Activated CD4-positive, alpha-beta T cell treated with anti-CD3 and anti-CD28 coated beads, Interleukin-2, amount 50 U/mL, for 24 hours (primary cell): ENCODE measurements at regions not wholly inside any gene's neighbourhood (a gene's known extent, or its start where the extent isn't known, plus 50 kb on each side); places are given as distances from the start of the nearest gene placed in this dataset.

Experiments used
- DNase-seq, 2 donors: peaks; one replicate each; pipeline ENCODE4 v3.0.0-alpha.2; 2020; ENCODE audit warnings: low read depth in 1 of 2, low spot score in 1 of 2

GRCh38 chr4:181909368-181909767 lies 333.8 kb upstream of the TENM3 start:
- DNase-seq: no peak

DNA sequence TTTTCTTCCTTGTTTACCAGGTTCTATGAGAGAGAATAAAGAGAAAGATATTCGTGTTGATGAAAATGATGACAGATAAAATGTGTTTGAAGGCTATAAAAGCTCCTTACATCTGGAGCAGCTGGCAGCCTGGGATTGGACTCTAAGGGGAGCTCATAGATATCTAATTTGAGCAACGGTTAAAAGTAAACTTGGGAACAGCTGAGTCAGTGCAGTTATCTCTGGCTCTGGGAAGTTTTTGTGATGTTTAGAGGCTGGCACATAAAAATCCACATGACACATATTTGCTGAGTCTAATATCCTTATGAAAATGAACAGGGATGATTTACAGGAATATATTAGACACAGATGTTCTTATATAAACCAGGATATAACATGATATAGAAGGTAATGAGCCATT lies 331.8 kb upstream of the TENM3 start:
- DNase-seq: no peak

DNA sequence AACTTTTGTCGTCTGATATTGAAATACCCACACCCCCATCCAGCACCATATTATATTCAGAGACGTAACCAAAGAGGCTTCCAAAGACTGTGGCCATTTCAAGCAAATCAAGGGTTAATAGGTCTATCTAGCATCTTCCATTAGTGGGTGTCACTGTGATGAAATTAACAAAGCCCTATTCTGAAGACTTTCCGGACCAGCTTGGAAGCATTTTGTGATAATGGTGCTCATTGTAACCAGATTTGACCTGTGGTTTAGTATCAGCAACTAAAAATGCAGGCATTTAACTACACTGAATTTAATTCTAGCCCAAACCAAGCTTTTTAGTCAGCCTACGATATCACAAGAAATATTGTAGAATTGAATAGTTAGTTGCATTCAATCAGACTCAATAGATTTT lies 309.7 kb upstream of the TENM3 start:
- no peak for DNase-seq

GRCh38 chr4:181938631-181939030 lies 304.6 kb upstream of the TENM3 start:
- DNase-seq: no peak

GRCh38 chr4:181939199-181939945 lies 303.8 kb upstream of the TENM3 start:
- no peak for DNase-seq

- no peak for DNase-seq
Observed at GRCh38 chr4:181944527-181944926, 298.7 kb upstream of the TENM3 start.

DNA sequence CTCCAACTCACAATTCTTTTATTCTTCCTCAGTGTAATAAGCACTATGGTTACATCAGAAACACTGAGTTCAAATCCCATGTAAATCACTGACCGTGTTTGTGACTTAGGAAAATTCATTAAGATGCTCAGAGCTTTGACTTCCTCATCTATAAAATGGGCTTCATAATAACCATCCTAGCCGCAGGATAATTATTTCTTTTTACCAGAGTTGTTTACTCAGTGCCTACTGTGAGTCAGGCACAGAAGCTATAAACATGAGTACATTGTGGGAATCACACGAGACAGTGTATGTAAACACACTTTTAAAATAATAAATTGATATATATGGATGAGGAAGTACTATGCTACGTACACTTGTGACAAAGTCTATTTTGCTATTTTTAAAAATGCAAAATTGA lies 296.3 kb upstream of the TENM3 start:
- no peak for DNase-seq

DNA sequence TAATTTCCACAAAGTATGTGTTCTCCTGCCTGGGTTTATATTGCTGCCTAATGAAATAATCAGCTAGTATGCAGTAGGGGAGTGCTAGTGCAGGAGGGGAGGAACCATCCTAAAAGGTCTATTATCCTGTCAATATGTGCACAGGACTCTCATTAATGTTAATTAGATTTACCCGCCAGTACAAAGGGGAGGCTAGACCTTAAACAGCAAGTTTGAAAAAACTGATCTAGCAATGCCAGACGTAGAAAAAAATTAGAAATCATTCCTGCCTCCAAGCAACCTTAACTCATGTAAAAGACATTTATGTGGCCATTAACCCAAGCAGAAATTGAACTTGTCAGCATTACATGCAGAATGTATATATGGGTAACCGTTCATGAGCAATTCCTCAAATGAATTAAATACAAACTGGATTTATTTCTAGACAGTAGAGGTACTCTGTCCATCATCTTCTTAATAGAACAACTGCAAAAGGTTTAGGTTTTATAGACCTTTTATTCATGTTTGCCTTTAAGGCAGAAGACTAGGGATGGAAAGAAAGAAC lies 294.3 kb upstream of the TENM3 start:
- no peak for DNase-seq

- DNase-seq: no peak
Observed at GRCh38 chr4:181949704-181950312, 293.4 kb upstream of the TENM3 start.

DNA sequence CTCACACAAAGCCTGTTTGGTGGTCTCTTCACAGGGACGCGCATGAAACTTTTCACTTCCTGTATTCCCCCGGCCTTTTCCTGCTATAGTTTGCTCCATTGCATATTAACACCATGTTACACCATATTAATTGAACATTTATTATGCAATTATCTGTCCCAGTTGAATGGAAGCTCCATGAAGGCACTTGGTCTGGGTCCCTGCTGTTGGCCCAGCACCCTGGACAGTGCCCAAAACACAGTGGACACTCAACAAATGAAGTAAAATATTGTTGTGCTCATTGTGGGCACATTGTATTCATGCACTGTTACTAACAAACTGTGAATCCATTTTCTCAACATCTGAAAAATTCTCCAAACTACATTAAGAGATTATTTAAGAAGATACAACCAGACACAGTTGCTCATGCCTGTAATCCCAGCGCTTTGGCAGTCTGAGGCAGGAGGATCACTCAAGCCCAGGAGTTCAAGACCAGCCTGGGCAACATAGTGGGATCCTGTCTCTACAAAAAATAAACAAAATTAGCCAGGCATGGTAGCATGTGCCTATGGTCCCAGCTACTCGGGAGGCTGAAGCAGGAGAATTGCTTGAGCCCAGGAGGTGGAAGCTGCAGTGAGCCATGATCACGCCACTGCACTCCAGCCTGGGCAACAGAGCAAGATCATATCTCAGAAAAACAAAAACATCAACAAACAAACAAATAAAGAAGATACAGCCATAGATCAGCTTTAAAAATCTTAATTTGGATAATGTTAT lies 292.7 kb upstream of the TENM3 start:
- no peak for DNase-seq

- no peak for DNase-seq
Observed at GRCh38 chr4:181951265-181951664, 291.9 kb upstream of the TENM3 start.

- DNase-seq: no peak
Observed at GRCh38 chr4:181952478-181952877, 290.7 kb upstream of the TENM3 start.

DNA sequence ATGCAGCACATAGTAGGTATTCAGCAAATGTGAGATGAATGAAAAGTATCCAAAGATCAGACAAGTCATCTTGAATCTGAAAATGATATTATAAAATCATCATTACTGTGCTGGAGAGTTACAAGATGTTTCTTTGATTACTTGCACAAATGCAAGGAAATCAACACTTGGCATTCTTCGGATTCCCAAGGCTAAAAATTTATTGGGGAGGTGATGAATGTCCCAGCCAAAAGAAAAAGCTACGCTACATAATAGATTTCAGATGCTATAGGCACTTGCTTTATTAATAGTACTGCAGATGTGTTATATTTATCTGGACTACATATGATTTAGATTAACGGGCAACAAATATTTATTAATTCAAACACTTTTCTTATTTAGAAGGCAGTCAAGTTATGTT lies 286.7 kb upstream of the TENM3 start:
- DNase-seq: no peak

- no peak for DNase-seq
Observed at GRCh38 chr4:181957088-181957487, 286.1 kb upstream of the TENM3 start.

GRCh38 chr4:181958446-181958845 lies 284.8 kb upstream of the TENM3 start:
- no peak for DNase-seq

- DNase-seq: no peak
Observed at GRCh38 chr4:181959121-181959520, 284.1 kb upstream of the TENM3 start.

GRCh38 chr4:181960384-181960783 lies 282.8 kb upstream of the TENM3 start:
- no peak for DNase-seq

DNA sequence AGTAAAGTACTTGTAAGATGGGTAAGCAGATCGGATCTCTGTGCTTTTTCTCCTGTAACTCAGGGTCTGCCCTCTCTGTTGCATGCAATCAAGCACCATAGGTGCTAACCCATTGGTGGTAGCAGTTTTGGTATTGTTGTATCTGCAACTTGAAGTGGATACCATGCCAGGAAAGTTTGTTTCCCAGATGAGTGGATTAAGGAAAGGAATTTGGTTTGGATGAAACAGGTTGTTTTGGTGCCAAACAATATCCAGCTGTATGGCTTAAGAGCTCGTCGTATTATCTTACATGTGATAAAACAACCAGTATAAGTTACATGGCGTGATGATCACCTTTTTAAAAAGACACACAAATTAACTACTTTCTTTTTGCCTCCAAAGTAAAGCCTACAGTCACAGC lies 280.9 kb upstream of the TENM3 start:
- DNase-seq: no peak

DNA sequence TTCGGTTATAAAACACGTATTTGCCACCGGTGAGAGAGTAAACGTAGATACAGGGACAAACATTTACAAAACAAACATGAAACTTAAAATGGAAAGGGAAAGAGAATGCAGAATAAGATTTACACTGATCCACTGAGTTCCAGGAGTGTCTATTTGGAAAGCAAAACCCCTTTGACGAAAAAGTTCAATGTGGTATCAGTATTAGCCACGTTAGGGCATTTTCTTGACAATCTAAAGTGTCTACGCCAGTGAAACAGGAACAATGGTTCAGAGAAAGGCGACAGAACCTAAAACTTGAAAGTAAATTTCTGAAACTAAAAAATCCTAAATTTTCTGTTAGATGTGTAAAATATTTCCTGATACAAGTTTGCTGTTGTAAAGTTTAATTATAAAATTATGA lies 278.5 kb upstream of the TENM3 start:
- no peak for DNase-seq

GRCh38 chr4:181966104-181966551 lies 277.1 kb upstream of the TENM3 start:
- no peak for DNase-seq

GRCh38 chr4:181967401-181967800 lies 275.8 kb upstream of the TENM3 start:
- DNase-seq: no peak

DNA sequence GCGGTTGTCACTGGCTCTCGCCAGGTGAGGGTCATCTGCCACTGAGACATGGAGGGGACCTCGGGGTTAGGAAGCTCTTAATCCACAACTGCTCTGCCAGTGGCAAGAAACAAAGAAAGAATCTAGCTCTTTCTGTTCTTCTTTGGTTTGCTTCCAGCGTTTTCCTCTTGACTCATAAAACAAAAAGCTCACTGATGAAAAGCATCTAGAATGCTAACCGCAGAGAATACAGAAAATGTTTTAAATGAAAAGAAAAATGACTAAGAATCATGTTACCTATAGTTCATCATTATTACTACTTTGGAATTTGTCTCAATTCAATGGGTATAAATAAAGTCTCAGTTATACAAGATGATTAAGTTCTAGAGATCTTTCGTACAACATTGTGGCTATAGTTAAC lies 274.8 kb upstream of the TENM3 start:
- DNase-seq: no peak
